ENCODE measurements at regions not wholly inside any gene's neighbourhood (a gene's known extent, or its start where the extent isn't known, plus 50 kb on each side); places are given as distances from the start of the nearest gene placed in this dataset.

GRCh38 chr17:5706577-5707210, 122.4 kb upstream of the NLRP1 start:
- no peaks in the 10 kb centered on the region for H3K4me1 ChIP-seq (ENCODE audit: low read length)
- H3K27ac ChIP-seq (ENCODE audit: low read length): no peak overlapping the region
- H3K9ac ChIP-seq (ENCODE audit: low read length): no peak overlapping the region
- no peak overlapping the region for H3K4me3 ChIP-seq (ENCODE audit: low read length)
- H3K4me2 ChIP-seq (ENCODE audit: low read depth, low read length, poor library complexity, severe bottlenecking): no peak overlapping the region
- H3K9me3 ChIP-seq (ENCODE audit: low read length): no peaks in the 10 kb centered on the region
- H3K9me2 ChIP-seq (replicated peaks; ENCODE audit: insufficient read depth, low read length): no peaks in the 10 kb centered on the region
- H4K20me1 ChIP-seq (ENCODE audit: insufficient read depth, low read depth, low read length): no peaks in the 10 kb centered on the region
- no peaks in the 10 kb centered on the region for H3K27me3 ChIP-seq (ENCODE audit: low read length)
- H2AFZ ChIP-seq (ENCODE audit: low read length): no peak overlapping the region
- no peaks in the 10 kb centered on the region for H3K79me2 ChIP-seq (ENCODE audit: low read length)
- peak; percentile 86 for DNase-seq
- no peaks in the 10 kb centered on the region for H3K36me3 ChIP-seq (ENCODE audit: insufficient read depth, low read length)

- no peak overlapping the region for H3K27ac ChIP-seq (ENCODE audit: low read length)
- no peaks in the 10 kb centered on the region for H3K27me3 ChIP-seq (ENCODE audit: low read length)
- H3K36me3 ChIP-seq (ENCODE audit: insufficient read depth, low read length): no peaks in the 10 kb centered on the region
- H3K4me3 ChIP-seq (ENCODE audit: low read length): no peak overlapping the region
- no peak for DNase-seq
- H3K4me2 ChIP-seq (ENCODE audit: low read depth, low read length, poor library complexity, severe bottlenecking): no peak overlapping the region
- no peak overlapping the region for H2AFZ ChIP-seq (ENCODE audit: low read length)
- H3K9me2 ChIP-seq (replicated peaks; ENCODE audit: insufficient read depth, low read length): no peaks in the 10 kb centered on the region
- no peak overlapping the region for H3K9ac ChIP-seq (ENCODE audit: low read length)
- H3K4me1 ChIP-seq (ENCODE audit: low read length): no peaks in the 10 kb centered on the region
- H3K9me3 ChIP-seq (ENCODE audit: low read length): no peaks in the 10 kb centered on the region
- H3K79me2 ChIP-seq (ENCODE audit: low read length): no peaks in the 10 kb centered on the region
- no peaks in the 10 kb centered on the region for H4K20me1 ChIP-seq (ENCODE audit: insufficient read depth, low read depth, low read length)
These were observed 123.2 kb upstream of the NLRP1 start for GRCh38 chr17:5707482-5707881.

- Histone ChIP-seq H2AFZ (ENCODE audit: low read length) (no peak overlapping the region), H3K36me3 (ENCODE audit: insufficient read depth, low read length) (no peaks in the 10 kb centered on the region), H3K79me2 (ENCODE audit: low read length) (no peaks in the 10 kb centered on the region), H3K9me2 (replicated peaks; ENCODE audit: insufficient read depth, low read length) (no peaks in the 10 kb centered on the region), H3K27me3 (ENCODE audit: low read length) (no peaks in the 10 kb centered on the region), H3K4me3 (ENCODE audit: low read length) (no peak overlapping the region), H3K4me2 (ENCODE audit: low read depth, low read length, poor library complexity, severe bottlenecking) (no peak overlapping the region), H3K27ac (ENCODE audit: low read length) (no peak overlapping the region), H4K20me1 (ENCODE audit: insufficient read depth, low read depth, low read length) (no peaks in the 10 kb centered on the region), H3K4me1 (ENCODE audit: low read length) (peaks cover 3% of the 10 kb centered on the region; the same call in 1 of the 2 replicates), H3K9me3 (ENCODE audit: low read length) (no peaks in the 10 kb centered on the region), H3K9ac (ENCODE audit: low read length) (no peak overlapping the region)
- no peak for DNase-seq
These were observed 124.0 kb upstream of the NLRP1 start for GRCh38 chr17:5708344-5708743.

GRCh38 chr17:5711344-5711743, 127.0 kb upstream of the NLRP1 start:
- no peak overlapping the region for H2AFZ ChIP-seq (ENCODE audit: low read length)
- no peaks in the 10 kb centered on the region for H4K20me1 ChIP-seq (ENCODE audit: insufficient read depth, low read depth, low read length)
- H3K4me3 ChIP-seq (ENCODE audit: low read length): no peak overlapping the region
- peaks cover 12% of the 10 kb centered on the region; the same call in 1 of the 2 replicates for H3K4me1 ChIP-seq (ENCODE audit: low read length)
- H3K9me3 ChIP-seq (ENCODE audit: low read length): no peaks in the 10 kb centered on the region
- no peaks in the 10 kb centered on the region for H3K79me2 ChIP-seq (ENCODE audit: low read length)
- H3K9me2 ChIP-seq (replicated peaks; ENCODE audit: insufficient read depth, low read length): no peaks in the 10 kb centered on the region
- no peaks in the 10 kb centered on the region for H3K36me3 ChIP-seq (ENCODE audit: insufficient read depth, low read length)
- no peak for DNase-seq
- H3K4me2 ChIP-seq (ENCODE audit: low read depth, low read length, poor library complexity, severe bottlenecking): no peak overlapping the region
- no peak overlapping the region for H3K9ac ChIP-seq (ENCODE audit: low read length)
- no peaks in the 10 kb centered on the region for H3K27me3 ChIP-seq (ENCODE audit: low read length)
- no peak overlapping the region for H3K27ac ChIP-seq (ENCODE audit: low read length)

GRCh38 chr17:5714993-5715392, 130.7 kb upstream of the NLRP1 start:
- H3K9me3 ChIP-seq (ENCODE audit: low read length): no peaks in the 10 kb centered on the region
- no peak for DNase-seq
- H3K4me2 ChIP-seq (ENCODE audit: low read depth, low read length, poor library complexity, severe bottlenecking): no peak overlapping the region
- H3K4me1 ChIP-seq (ENCODE audit: low read length): peaks cover 12% of the 10 kb centered on the region; the same call in 1 of the 2 replicates
- no peaks in the 10 kb centered on the region for H3K36me3 ChIP-seq (ENCODE audit: insufficient read depth, low read length)
- no peak overlapping the region for H3K9ac ChIP-seq (ENCODE audit: low read length)
- no peaks in the 10 kb centered on the region for H4K20me1 ChIP-seq (ENCODE audit: insufficient read depth, low read depth, low read length)
- H3K79me2 ChIP-seq (ENCODE audit: low read length): no peaks in the 10 kb centered on the region
- H3K27ac ChIP-seq (ENCODE audit: low read length): no peak overlapping the region
- no peak overlapping the region for H3K4me3 ChIP-seq (ENCODE audit: low read length)
- no peaks in the 10 kb centered on the region for H3K27me3 ChIP-seq (ENCODE audit: low read length)
- no peak overlapping the region for H2AFZ ChIP-seq (ENCODE audit: low read length)
- no peaks in the 10 kb centered on the region for H3K9me2 ChIP-seq (replicated peaks; ENCODE audit: insufficient read depth, low read length)

- no peak overlapping the region for H3K27ac ChIP-seq (ENCODE audit: low read length)
- H3K9ac ChIP-seq (ENCODE audit: low read length): no peak overlapping the region
- no peaks in the 10 kb centered on the region for H3K9me3 ChIP-seq (ENCODE audit: low read length)
- DNase-seq: no peak
- no peaks in the 10 kb centered on the region for H4K20me1 ChIP-seq (ENCODE audit: insufficient read depth, low read depth, low read length)
- H3K79me2 ChIP-seq (ENCODE audit: low read length): no peaks in the 10 kb centered on the region
- H3K4me3 ChIP-seq (ENCODE audit: low read length): no peak overlapping the region
- no peaks in the 10 kb centered on the region for H3K9me2 ChIP-seq (replicated peaks; ENCODE audit: insufficient read depth, low read length)
- no peaks in the 10 kb centered on the region for H3K27me3 ChIP-seq (ENCODE audit: low read length)
- H3K4me2 ChIP-seq (ENCODE audit: low read depth, low read length, poor library complexity, severe bottlenecking): no peak overlapping the region
- no peak overlapping the region for H2AFZ ChIP-seq (ENCODE audit: low read length)
- H3K4me1 ChIP-seq (ENCODE audit: low read length): peaks cover 12% of the 10 kb centered on the region; the same call in 1 of the 2 replicates
- no peaks in the 10 kb centered on the region for H3K36me3 ChIP-seq (ENCODE audit: insufficient read depth, low read length)
These were observed 131.2 kb upstream of the NLRP1 start for GRCh38 chr17:5715478-5715877.

- H3K36me3 ChIP-seq (ENCODE audit: insufficient read depth, low read length): no peaks in the 10 kb centered on the region
- no peaks in the 10 kb centered on the region for H3K9me2 ChIP-seq (replicated peaks; ENCODE audit: insufficient read depth, low read length)
These were observed 134.4 kb upstream of the NLRP1 start for GRCh38 chr17:5718726-5719125.

GRCh38 chr17:5719976-5720375, 135.7 kb upstream of the NLRP1 start:
- Histone ChIP-seq H2AFZ (ENCODE audit: low read length) (no peak overlapping the region), H3K4me2 (ENCODE audit: low read depth, low read length, poor library complexity, severe bottlenecking) (no peak overlapping the region), H3K36me3 (ENCODE audit: insufficient read depth, low read length) (no peaks in the 10 kb centered on the region), H3K27me3 (ENCODE audit: low read length) (no peaks in the 10 kb centered on the region), H3K9me3 (ENCODE audit: low read length) (0 out of 2 replicates have a peak, but pooled peaks cover 6% of the 10 kb centered on the region), H4K20me1 (ENCODE audit: insufficient read depth, low read depth, low read length) (no peaks in the 10 kb centered on the region), H3K4me3 (ENCODE audit: low read length) (no peak overlapping the region), H3K79me2 (ENCODE audit: low read length) (no peaks in the 10 kb centered on the region), H3K27ac (ENCODE audit: low read length) (no peak overlapping the region), H3K9me2 (replicated peaks; ENCODE audit: insufficient read depth, low read length) (no peaks in the 10 kb centered on the region), H3K4me1 (ENCODE audit: low read length) (no peaks in the 10 kb centered on the region), H3K9ac (ENCODE audit: low read length) (no peak overlapping the region)
- DNase-seq: no peak

More at GRCh38 chr17:5718726-5719125, 134.4 kb upstream of the NLRP1 start:
- Histone ChIP-seq H4K20me1 (ENCODE audit: insufficient read depth, low read depth, low read length) (no peaks in the 10 kb centered on the region), H3K4me1 (ENCODE audit: low read length) (peaks cover 5% of the 10 kb centered on the region; the same call in 1 of the 2 replicates), H3K9me3 (ENCODE audit: low read length) (no peaks in the 10 kb centered on the region), H3K4me2 (ENCODE audit: low read depth, low read length, poor library complexity, severe bottlenecking) (no peak overlapping the region), H3K79me2 (ENCODE audit: low read length) (no peaks in the 10 kb centered on the region), H3K9ac (ENCODE audit: low read length) (no peak overlapping the region), H3K4me3 (ENCODE audit: low read length) (no peak overlapping the region), H3K27ac (ENCODE audit: low read length) (no peak overlapping the region), H2AFZ (ENCODE audit: low read length) (no peak overlapping the region), H3K27me3 (ENCODE audit: low read length) (no peaks in the 10 kb centered on the region)
- DNase-seq: no peak

All from Karpas-422 (cell line).